ELR (cell line): ENCODE measurements at regions not wholly inside any gene's neighbourhood (a gene's known extent, or its start where the extent isn't known, plus 50 kb on each side); places are given as distances from the start of the nearest gene placed in this dataset.

Source experiments
- DNase-seq: peaks from one replicate; pipeline ENCODE4 v3.0.0-alpha.2; 2015; ENCODE audit warnings: low read depth

DNA sequence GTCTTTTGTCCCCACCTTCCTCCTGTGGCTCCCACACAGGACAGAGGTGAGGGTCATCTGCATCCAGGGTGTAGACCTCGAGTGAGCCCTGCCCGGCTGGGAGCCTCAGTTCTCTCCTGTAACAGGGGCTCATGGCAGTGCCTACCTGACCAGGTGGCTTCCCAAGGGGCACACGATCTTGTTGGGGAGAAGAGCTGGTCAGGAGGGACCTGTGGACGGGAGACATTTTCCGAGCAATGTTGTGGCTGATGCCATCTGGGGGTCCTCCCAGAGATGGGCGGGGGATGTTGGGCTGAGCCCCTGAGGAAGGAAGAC is 51.9 kb downstream of the CEBPB start:
- no peak for DNase-seq

DNA sequence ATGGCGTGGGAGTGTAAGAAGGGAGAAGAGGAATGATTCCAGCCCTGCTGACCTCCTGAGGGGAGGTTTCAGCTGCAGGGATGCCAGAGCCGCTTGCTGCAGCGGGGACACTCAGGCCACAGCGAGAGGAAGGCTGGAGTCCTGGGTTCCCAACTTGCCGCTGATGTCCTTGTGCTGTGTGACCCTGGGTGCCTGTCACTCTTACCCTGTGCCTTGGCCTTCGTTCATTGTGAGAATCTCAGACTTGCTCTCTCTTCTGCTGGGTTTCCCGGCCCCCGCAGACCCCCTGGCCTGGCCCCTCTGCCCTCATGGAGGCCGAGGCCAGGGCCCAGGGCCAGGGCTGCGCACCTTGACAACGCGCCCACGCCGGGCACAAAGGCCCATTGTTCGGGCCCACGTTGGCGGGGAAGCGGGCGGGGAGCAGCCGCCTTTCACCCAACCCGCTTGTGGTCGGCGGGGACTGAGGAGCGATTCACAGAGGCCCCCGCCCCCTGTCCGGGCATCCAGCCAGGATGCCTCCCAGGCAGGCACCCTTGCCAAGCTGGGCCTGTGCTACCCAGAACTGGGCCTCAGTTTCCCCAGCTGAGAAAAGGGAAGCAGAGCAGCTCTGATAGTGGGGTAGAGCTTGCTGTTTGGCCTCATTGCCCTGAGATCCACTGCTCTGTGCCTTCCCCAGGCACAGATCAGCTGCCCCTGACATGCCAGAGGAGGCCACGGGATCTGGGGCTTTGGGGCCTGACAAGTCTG is 52.4 kb downstream of the CEBPB start:
- DNase-seq: no peak

DNA sequence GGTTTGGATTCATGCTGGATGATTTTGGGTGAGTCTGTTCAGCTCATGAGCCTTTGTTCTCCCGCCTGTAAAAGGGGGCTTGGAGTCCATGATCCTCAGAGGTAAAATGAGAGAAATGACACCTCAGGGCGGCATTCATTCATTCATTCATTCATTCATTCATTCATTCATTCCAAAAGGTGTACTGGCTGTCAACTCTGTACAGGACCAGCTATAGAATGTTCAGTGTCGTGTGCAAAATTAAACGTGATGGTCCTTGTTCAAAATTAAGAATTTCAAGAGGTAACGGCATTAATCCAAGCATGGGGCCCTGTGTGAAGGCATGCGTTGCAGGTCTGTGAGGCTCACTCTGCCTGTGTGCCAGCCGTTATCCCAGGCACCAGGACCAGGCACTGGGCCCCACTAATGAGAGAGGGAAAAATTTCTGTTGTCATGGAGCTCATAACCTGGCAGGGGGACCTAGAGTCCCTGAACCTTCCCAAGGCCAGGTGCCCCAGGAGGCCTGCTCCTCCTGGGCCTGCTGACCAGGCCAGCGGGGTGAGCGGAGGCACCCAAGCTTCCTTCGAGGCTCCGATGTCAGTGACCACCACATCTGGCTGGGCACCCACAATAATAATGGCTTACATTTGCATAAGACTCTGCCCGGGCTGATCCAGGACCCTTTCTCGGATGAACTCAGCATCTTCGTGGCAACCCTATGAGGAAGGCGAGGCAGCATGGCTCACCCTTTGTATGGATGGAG is 53.2 kb downstream of the CEBPB start:
- no peak for DNase-seq

DNA sequence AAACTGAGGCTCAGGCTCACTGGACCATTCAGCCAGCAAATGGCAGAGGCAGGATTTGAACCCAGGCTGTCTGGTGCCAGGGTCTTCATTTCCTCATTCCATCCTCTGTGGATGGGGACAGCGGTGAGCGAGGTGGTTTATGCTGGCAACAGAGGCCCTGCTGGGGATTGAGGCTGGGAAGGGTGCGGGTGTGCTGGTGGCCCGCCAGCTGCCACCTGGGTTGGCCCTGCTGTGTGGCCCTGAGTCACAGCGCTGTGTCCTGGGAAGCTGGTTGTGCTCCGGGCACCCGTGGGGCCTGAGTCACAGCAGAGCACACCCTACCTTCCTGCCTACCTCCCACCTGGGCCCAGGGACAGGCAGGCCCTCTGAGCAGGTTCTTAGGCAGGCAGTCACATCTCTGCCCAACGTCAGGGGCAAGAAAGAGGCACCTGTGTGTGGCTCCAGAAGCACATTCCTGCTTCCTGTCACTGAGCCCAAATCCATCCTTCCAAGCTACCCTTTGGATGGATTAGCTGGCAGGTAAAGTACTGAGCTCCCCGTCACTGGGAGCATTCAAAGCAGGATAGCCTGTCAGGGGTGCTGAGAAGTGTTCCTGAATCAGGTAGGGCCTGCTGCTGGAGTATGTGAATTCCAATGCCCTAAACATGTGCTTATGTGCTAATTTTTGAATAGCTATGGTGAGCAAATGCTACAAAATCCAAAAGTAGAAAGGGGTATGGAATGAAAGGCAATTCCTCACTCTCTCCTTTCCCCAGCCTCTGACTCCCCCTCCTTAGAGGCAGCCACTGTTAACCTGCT is 53.9 kb downstream of the CEBPB start:
- DNase-seq: no peak

DNA sequence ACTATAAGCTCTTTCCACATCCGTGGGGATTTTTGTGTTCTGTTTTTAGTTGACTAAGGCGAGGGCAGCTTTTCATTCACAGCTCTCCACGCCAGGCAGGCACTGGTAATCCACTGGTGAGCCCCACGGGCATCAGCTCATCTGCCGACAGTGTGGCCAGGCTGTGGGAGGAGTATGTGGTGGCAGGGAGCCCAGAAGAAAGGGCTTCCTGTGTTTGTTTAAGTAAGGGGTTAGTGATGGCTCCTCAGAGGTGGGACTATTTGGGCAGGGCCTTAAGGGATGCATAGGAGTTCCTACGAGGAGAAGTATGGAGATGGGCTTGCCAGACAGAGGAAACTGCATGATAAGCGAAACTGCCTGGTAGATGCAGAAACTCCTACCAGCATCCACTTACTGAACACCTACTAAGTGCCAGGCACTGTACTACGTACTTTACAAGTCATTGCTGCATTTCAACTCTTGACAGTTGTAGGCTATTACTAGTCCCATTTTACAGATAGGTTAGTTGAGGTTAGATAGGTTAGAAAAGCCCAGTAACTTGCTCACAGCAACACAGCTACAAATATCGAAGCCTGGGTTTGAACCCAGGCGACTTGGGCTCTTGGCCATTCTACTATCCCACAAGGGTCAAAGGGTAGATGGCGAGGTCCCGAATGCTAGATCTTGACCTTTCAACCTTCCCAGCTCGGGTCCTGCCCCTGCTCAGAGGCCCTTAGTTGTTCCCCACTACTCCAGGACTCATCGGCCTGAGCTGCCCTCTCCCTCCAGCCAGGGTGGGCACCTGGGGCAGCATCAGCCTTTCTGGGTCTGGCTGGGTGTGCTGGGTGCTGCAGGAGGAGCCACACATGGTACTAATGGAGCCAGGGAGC is 55.1 kb downstream of the CEBPB start:
- DNase-seq: peak; percentile 84

DNA sequence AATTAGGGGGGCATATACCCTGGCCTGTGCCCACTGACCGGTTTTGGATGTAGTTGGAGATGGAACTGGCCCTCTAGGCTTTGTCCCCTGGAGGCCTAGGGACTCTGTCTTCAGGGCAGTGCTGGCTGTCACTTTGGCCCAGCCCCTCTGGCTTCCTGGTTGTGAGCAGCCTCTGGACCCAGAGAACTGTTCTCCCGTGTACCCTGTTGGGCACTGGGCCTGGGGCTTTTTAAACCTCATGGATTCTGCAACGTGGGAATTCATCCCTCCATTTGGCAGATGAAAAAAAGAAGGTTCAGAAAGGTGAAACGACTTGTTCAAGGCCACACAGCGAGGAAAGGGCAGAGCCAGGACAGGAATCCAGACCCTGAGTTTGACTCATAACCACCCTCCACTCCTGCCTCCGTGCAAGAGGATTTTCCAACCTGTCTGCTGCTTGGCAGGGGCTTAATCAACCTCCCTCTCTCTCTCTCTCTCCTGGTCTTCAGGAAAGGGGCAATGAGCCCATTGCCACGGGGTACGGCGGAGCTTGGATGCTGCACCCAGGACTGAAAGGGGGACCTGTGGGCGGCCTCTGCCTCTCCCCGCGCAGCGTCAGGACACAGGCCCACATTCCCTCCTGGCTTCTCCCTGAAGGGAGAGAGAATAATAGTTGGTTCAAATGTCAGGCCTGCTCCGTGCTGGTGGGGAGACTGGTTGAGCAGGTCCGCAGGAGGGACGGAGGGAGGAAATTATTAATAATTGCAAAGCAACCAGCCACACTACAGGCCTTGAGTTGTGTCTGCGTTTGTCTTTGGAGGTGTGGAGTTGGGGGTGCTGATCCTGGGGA is 56.0 kb downstream of the CEBPB start:
- DNase-seq: no peak

DNA sequence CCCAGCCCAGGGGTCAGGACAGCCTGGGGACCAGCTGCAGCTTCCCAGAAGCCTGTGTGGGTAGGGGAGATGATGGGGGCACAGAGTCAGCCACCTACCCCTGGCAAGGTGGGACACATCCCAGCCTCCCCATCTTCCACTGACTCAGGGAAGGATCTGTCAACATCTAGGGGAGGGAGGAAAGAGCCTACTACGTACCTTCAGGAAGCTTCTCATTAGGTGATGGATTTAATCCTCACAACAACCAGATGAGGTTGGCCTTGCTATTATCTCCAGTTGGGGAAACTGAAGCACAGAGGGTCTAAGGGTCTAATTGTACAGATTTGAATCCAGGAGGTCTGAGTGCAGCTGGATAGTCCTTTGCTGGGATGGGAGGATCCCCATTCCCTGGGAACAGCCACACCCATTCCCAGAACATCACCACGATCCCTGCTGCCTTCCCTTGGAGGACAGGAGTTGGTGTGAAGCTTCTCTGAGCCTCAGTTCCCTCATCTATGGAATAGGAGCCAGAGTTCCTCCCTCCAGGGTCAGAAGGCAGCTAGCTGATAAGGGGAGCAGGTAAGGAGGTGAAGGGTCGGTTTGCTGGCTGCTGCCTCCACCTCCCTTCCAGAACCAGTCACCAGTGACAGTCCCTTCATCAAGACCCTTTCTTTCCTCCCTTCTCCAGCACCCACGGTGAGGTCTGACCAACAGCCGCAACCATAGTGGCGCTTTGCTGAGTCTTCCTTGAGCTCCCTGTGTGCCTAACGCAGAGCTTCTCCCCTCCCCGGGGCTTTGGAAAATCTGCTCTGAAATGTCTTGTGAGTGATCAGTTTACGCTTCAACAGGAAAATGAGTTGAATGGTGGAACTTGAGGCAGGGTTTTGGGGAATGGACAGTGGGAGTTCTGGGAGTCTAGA is 56.8 kb downstream of the CEBPB start:
- no peak for DNase-seq

DNA sequence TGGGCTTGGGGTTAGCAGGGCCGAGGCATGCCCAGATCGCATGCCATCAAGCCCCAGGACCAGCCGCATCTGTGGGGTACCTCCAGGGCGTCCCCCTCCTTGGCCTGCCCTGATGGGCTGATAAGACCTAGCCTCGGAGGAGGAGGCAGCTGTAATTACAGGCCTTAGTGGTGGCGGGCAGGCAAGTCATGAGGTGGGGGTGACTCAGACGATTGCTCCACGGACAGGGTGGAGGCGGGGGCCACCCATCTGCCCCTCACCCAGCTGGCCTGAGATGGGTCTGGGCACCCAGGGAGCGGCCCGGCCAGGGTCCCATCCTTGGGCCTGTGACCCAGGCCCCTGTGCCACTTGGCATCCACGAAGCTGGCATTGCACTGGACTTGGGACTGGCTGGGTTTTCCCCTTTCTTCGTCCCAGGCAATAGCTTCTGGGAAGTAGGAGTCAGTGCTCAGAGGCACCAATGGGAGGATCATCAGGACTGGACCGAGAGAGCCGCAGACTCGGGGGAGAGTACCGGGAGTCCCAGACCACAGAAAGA is 57.5 kb downstream of the CEBPB start:
- peak; percentile 88 for DNase-seq

DNA sequence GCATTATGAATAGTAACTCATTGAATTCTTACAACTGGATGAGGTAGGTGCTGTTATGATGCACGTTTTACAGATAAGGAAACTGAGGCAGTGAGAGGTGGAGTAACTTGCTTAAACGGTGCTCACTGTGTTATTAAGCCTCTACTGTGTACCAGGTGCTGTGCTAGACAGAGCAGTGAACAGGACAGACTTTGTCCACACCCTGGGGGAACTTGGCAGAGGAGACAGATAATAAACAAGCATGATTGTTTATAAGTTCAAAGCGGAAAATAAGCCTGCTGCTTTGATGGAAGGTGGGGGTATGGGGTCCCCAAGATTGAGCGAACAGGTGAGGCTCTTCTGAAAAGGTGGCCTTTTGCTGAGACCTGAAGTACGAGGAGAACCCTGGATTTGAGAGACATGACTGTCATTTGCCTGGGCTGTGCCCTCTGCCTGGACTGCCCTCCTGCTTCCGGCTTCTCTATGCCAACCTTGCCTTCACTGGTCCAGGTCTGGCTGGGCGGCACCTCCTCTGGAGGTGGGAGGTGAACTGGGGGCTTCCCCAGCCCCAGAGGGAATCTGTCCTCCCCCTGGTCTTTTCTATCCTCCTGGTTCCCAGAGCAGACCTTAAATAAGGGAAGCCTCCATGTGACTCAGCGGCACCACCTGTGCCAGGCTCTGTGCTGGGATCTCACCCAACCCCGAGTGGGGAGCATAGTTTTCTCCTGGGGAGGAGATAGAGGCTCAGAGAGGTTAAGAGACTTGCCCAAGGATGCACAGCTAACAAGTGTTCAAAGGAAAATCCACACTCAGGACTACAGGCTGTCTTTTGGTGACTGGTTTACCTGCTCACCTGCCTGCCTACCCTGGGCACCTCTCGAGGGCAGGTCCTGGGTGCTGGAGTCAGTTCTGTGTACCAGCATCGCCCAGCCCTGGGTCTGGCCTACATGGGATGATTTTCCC is 59.1 kb downstream of the CEBPB start:
- DNase-seq: no peak

DNA sequence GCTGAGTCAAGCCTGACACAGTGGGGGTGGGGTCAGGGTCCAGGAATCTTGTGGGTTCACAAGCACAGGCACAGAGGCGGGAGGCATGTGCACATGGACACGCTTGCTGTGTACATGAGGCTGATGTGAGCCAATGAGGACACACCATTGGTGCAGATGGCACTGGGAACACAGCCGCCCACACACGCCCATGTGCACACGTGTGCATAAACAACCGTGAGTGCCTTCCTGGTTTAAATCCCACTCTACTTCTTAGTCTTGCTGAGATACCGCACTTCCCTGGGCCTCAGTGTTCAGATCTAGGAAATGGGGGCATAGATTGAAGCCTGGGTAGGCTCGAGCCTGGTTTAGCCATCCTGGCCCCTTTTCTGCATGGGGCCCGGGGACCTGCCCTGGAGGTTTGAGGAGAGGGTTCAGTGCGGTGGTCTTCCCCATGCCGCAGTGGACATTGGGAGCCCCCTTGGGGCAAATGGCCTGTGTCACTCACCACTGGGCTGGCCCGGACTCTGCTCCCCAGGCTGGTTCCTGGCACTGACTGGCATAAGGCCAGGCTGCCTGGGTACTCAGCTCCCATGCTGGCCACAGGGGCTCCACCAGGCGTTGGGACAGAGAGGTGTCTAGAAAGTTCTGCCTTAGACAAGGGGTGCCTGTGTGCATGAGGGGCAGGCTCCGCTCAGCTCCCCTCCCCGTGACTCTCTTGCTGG is 60.2 kb downstream of the CEBPB start:
- no peak for DNase-seq

DNA sequence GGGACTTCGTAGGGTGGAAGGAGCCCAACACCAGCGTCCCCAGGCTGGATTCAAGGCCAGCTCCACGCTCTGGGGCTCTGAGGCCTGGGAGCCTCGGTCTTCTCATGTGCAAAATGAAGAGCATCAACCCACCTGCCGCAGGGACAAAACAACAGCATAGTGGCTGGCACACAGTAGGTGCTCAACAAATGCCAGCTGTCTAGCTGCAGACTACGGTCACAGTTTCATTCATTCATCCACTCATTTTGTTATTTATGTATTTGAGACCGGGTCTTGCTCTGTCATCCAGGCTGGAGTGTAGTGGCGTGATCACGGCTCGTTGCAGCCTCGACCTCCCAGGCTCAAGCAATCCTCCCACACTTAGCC is 60.7 kb downstream of the CEBPB start:
- DNase-seq: no peak

DNA sequence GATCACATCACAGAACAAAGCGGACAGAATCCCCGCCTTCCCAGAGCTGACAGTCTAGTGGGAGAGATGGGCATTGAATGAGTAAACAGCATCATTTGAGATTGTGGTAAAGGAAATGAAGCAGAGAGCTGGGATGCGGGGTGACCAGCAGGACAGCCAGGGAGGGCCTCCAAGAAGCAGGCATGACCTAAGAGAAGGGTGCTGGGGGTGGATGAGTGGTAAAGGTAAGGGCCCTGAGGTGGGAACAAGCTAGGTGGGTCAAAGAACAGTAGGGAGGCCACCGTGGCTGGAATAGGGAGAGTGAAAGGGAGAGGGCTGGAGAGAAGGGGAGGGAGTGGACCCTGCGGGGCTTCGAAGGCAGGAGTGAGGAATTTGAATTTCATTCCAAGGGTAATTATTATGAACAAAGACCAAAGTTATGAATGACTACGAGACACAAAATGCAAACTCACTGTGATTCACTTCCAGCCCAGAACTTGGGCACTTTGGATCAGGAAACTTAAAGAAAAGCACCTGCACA is 61.4 kb downstream of the CEBPB start:
- peak; percentile 92 for DNase-seq

DNA sequence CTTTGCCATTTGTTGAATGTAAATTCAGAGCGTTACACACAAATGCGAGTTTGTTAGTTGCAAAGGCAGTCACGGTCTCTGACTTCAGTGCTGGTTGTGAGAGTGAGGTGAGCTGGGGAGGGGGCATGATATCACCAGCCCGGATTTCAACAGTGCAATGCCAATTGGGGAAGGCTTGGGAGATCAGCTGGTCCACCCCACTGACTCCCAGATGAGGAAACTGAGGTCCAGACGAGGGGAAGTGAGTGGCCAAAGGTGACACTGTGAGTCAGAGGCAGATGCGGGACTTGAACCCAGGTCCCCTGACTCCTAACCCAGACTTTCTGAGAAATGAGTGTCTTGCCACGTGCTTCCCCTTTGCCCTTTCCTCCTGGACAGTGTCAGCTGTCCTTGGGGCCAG is 62.1 kb downstream of the CEBPB start:
- DNase-seq: no peak

DNA sequence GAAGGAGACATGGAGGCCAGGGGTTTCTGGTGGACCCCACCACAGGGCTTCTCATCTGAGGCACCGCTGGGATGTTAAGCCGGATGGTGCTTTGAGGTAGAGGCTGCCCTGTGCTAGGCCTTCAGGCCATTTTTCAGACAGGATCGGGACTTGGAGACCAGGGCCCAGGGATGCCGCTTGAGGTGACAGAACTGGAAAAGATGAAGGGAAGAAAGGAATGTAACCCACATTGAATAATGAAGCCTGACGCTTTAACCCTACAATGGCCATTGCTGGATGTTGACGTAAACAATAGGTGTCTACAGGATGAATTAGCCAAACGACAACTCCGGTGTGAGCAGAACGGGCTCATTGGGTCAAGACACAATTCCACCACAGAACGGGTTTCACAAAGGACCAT is 62.5 kb downstream of the CEBPB start:
- DNase-seq: no peak

DNA sequence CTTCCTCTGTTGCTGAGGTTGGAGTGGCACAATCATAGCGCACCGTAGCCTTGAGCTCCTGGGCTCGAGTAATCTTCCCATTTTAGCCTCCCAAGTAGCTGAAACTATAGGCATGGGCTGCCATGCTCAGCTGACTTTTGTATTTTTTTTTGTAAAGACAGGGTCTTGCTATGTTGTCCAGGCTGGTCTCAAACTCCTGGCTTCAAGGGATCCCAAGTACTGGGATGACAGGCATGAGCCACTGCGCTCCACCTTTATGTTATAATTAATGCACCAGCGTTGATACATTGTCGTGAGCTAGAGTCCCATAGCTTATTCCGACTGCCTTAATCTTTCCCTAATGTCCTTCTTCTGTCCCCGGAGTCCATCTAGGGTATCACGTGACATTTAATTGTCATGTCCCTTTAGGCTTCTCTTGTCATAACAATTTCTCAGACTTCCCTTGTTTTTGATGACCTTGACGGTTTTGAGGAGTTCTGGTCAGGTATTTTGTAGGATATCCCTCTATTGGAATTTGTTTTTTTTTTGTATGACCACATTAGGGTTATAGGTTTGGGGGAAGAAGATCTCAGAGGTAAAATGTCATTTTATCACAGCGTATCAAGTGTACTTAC is 63.9 kb downstream of the CEBPB start:
- DNase-seq: no peak

DNA sequence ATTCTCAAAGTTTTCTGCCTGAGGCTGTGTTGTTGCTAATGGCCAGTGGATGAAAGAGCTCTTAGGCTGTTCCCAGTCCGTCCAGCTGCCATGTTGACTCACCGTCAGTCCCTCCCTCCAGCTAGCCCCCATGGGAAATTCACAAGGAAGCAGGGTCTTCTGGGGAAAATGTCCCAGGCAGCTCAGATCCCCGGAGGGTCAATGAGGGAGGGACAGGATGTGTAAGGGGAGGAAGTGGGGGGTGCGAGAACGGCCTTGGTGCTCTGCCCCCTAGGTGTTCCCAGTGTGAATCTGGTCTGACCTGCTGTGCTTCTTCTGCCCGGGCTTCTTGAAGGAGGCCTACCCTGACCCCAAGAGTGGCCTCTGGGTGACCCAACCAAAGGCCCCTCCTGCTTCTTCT is 65.9 kb downstream of the CEBPB start:
- DNase-seq: peak; percentile 47

DNA sequence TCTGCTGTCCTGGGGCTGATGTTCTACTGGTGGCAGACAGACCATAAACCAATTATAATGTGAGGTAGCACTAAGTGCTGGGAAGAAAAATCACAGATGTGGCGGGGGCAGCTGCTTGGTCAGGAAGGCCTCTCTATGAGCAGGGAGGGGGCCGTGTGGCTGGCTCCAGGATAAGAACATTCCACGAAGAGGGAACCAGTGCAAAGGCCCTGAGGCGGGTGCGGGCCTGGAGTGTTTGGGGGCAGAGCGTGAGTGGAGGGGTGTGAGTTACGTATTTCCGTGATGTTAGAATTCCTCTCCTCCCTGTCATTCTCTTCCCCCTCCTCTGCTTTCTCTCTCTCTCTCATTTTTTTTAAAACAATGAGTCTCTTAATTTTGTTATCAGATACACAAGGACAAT is 67.2 kb downstream of the CEBPB start:
- no peak for DNase-seq
